GM19035 (cell line): ENCODE measurements at regions not wholly inside any gene's neighbourhood (a gene's known extent, or its start where the extent isn't known, plus 50 kb on each side); places are given as distances from the start of the nearest gene placed in this dataset.
"Not testable (repeated sequence)": the region's sequence is repeated elsewhere in the genome, so short reads cannot be mapped to it uniquely, and the experiment has no call there.

ENCODE experiments used
- ATAC-seq: cut with Tn5 transposase; IDR thresholded peaks from one replicate; pipeline ENCODE4 v1.9.1; 2021; ENCODE audit not compliant: unreplicated experiment

DNA sequence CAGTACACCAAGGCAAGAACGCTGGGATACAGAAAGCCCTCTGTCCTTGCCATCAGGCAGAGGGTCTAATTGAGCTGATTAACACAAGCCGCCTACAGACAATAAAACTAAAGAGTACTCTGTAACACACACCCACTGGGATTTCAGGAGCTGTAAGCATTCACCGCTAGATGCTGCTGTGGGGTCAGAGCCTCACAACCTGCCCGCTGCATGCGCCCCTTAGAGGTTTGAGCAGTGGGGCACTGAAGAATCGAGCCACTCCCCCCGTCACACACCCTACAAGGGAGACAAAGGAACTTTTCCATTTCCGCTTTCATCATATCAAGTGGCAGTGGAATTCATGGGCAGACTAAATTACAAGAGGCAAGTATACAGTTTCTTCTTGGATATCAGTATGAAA is 1080.6 kb downstream of the PCDH17 start:
- ATAC-seq = no peak

DNA sequence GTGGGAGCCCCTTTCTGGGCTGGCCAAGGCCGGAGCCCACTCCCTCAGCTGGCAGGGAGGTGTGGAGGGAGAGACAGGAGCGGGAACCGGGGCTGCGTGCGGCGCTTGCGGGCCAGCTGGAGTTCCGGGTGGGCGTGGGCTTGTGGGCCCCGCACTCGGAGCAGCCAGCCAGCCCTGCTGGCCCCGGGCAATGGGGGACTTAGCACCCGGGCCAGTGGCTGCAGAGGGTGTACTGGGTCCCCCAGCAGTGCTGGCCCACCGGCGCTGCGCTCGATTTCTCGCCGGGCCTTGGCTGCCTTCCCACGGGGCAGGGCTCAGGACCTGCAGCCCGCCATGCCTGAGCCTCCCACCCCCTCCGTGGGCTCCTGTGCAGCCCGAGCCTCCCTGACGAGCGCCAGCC is 1082.5 kb downstream of the PCDH17 start:
- not testable (repeated sequence) for ATAC-seq

DNA sequence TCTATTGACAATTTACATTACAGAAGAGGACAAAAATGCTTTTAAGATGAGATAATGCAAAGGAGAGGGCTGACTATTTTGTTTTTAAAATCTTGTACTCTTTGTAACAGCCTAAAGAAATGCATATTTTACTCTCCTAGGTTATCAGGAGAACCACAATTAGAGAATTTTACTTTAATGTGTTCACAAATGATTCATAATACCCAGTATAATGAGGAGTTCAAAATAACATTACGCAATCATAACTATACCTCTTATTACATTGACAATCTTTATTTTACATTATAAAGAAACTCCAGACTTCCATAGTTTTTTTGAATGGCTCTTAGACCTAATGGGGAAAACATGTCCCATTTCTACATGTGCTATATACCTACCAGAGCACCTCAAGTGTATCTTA is 1089.7 kb downstream of the PCDH17 start:
- ATAC-seq = no peak

DNA sequence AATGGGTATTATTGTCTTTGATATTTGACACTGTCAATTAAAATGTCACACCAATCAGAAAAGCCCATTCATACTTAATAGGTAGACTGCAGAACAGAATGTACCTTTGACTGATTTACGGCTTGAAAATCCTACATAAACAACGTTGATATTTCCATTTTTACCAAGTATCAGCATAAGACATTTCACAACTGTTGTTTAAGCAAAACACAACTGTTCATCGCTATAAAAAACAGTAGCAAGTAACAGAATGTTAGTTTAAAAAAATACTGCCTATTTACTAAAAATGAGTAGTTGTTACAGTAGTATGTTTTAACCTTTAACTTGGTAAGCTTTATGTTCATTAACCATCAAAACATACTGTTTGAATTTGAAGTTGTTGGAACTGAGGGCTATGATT is 1096.6 kb downstream of the PCDH17 start:
- ATAC-seq = no peak

DNA sequence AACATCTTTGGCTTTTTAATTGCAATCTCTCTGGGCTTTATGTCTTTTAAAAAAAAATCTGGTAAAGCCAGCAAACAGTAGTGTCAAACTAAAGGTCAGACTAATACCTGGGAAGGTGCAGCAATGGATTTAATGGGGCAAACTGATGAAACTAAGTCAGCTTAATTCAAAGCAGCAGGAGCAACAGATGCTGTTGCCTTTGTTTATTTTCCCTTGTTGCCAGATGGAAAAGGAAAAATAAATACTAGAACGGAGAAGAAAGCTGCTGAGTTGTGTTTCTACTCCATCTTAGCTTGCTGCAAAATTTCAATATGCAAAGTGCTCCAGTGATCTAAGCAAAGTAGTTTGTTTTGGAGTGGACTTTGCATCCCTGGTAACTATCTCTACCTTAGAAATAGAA is 1097.8 kb downstream of the PCDH17 start:
- ATAC-seq = no peak

DNA sequence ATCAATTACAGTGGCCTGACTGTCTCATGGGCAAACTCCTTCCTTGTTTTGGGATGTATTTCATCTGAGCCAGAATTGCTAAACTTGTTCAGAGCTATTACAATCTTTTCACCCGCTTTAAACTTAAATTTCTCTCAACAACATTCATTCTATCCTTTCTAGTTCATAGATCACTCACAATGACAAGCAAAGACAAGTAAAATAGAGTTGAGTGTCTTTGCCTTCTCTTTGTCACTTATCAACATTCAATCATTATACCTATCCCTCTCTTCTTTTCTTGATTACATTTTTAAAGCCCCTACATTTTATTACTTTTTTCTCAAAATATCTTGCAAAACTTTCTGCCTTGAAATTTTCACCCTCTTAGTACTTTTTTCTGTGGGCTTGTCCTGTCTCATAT is 1113.1 kb downstream of the PCDH17 start:
- ATAC-seq = no peak

DNA sequence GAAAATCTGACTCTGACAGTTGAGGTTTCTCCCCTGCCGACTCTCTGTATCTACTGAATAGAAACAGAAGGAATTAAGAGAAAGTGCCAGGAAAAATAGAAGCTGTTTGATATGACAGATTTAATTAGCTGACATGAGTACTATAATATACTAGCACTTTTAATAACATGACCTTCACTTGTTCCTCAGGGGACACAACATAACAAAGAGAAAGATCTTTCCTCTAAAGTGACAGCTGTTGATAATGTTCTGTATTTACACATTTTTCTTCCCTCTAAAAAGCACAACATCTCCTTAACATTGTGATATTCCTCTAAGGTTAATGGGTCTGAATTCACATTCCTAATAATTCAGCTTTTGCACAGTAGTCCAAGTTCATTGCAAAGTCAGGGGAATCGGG is 1136.0 kb downstream of the PCDH17 start:
- no peak for ATAC-seq

DNA sequence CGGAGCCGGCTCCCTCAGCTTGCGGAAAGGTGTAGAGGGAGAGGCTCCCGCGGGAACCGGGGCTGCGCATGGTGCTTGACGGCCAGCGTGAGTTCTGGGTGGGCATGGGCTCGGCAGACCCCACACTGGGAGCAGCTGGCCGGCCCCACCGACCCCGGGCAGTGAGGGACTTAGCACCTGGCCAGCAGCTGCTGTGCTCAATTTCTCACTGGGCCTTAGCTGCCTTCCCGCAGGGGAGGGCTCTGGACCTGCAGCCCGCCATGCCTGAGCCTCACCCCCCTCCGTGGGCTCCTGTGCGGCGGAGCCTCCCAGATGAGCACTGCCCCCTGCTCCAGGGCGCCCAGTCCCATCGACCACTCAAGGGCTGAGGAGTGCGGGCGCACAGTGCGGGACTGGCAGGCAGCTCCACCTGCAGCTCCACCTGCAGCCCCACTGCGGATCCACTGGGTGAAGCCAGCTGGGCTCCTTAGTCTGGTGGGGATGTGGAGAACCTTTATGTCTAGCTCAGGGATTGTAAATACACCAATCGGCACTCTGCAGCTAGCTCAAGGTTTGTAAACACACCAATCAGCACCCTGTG is 1141.8 kb downstream of the PCDH17 start:
- ATAC-seq = no peak

DNA sequence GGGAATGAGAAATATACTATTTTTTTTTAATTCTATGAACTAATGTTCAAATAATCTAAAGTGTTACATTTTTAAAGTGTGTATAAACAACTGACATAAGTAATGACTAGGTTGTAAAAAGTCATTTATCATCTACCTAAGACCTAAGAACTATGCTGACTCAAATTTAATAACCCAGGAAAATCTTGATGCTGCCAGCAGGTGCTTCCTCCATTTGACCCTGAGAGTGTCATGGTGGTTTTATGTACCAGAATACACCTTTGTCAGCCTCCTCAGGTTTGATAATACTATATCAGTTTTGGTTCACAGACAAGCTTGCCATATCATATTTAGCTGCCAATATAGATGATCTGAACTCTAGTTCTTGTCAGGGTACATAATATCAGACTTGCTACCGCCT is 1151.2 kb downstream of the PCDH17 start:
- no peak for ATAC-seq

DNA sequence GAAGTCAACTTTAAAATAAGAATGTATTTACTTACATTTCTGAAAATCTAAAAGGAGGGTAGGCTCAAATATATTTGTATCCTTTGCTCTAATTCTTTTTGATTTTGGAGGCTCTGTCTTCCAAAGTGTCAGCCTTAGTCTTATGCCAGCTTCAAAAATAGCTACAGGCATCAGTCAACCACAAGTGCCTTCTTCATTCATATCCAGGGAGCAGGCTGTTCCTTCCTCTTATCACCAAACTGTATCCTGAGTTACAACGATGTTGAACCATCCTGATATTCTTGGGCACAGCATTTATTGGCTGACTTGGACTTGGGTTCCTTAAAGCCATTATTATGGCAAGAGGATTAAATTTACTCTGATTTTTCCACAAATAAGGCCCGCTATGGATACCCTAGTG is 1161.3 kb downstream of the PCDH17 start:
- ATAC-seq = no peak

DNA sequence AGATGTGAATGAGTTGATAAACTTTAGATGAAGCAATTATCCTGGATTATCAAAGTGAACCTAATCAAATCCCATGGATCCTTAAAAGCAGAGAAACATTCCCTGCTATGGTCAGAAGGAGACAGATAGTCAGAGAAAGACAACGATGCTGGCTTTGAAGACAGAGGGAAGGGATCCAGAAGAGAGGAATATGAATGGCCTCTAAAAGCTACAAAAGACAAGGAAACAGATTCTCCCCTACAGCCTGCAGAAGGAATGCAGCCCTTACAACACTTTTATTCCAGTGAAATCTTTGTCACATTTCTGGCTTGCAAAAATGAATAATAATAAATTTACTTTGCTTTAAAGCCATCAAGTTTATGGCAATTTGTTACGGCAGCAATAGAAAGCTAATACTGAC is 1164.2 kb downstream of the PCDH17 start:
- ATAC-seq = no peak

DNA sequence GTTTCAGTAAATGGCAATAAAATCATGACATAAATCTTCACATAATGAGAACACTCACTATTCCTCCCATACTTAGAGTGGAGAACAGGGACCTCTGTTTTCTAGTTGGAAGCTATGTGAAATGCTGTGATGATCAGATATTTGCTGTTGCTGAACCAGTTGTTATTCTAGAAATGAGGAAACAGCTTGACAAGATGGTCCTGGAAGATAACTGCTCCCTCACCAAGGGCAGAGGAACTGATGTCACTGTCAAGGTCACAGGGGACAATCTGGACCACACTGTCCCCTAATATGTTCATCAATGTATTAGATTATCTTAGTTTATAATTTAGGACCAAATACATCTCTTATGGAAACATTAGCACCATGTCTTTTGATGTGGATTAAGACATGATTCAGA is 1173.3 kb downstream of the PCDH17 start:
- no peak for ATAC-seq

DNA sequence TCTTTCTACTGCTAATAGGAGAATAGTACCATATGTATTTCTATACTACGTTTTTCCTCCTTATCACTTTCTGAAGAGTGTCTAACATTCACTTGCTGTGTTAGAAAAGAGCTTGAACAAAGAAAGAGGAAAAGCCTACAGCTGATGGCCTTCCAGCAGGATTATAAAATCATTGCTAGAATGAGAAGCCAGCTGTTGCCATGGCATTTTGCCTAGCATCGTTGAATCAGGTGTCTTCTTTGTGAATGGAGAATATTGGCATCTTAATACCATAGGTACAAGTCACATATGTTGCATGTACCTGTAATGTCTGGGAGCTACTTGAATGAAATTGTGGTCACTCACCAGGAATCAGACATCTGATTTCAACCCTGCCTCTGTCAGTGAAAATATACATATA is 1174.9 kb downstream of the PCDH17 start:
- ATAC-seq = no peak

DNA sequence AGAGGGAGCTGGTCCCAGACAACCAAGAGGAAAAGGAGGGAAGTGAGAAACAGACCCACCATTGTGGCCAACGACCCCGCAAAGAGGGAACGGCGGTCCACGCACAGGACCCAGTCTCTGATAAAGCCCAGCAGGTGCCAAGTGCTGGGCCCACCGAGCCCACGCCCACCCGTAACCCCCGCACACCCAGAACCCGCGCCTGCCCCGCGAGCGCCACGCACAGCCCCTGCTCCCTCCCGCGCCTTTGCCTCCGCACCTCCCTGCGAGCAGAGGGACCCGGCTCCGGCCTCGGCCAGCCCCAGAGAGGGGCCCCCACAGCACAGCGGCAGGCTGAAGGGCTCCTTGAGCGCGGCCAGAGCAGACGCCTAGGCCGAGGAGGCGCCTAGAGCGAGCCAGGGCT is 1192.2 kb downstream of the PCDH17 start:
- no peak for ATAC-seq

DNA sequence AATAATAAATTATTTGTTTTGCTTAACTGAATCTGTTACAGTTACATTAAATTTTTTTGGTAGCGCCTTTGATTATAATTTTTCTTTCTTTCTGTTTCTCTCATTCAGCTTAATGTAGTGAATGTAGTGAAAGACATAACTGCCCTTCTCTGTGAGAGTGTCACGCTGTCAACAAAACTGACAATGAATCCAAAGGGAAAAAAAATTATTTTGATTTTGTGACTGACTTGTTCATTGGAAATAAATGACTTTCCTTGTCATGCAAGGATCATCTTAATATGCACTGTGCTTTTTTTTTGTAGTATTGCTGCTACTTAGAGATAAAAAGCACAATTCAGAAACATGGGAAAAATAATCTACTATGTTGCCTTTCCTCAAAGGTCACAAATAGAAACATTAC is 1196.4 kb downstream of the PCDH17 start:
- no peak for ATAC-seq

DNA sequence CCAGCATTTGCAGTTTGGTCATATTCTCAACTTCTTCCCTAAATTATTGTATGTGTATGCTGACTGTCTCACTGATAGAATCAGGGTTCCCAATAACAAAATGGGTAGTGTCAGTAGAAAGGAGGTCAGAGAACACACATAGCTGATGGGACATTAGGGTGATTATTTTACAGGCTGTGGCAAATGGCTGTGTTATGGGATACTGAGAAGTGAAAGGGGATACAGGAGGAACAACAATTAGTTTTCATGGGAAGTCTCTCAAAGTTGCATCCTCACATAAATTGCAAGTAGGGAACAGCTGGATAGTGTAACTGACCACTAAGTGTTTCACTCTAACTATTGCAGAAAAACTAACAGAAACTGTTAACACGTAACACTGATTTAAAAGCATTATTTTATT is 1199.3 kb downstream of the PCDH17 start:
- ATAC-seq = no peak

DNA sequence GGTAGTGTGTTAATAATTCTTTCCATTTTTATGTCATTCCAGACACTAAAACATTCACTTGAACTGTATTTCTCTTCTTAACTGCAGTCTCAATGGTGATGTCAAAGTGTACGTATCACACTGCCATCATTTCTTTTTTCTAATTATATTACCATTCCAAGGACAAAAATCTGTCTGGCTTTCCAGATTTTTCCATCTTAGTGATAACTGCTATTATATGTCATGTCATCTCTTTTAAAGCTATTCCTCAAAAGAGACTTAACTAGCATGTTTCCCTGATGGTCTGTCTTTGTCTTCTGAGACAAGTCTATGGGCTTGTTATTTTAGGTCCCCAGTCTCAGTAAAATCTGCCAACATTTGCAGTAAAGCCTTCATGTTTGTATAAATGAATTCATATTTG is 1207.1 kb downstream of the PCDH17 start:
- no peak for ATAC-seq

DNA sequence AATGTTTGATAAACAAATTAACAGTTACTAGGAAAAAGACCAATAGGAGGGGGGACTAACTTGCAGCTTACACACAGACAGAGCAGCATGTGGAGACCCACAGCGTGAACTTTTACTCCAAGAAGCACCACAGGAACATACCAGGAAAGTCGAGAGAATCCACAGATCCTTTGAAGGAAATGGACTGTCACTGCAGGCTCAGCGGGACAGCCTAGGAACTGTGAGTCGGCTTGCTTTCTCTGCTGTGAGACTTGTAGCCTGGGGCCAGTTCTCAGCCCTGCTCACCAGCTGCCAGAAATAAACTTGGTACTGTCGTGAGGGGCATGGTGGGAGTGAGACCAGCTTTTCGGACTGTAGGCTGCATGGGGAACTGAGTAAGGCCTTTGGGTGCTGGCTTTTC is 1211.5 kb downstream of the PCDH17 start:
- no peak for ATAC-seq

DNA sequence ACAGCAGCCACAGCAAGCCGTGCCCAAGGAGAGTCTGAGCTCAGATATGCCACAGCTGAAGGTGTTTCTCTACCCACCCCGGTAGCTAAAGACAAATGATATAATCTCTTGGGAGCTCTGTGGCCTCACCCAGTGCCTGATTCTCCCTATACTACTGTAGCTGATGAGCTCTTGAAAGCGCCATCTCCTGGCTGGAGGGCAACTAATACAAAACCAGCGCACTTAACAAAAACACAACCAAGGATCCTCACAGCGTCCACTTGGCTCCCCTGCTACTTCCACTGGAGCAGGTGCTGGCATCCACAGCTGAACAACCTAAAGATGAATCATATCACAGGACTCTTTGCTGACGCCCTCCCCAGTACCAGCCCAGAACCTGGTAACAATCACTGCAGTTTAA is 1212.0 kb downstream of the PCDH17 start:
- no peak for ATAC-seq

DNA sequence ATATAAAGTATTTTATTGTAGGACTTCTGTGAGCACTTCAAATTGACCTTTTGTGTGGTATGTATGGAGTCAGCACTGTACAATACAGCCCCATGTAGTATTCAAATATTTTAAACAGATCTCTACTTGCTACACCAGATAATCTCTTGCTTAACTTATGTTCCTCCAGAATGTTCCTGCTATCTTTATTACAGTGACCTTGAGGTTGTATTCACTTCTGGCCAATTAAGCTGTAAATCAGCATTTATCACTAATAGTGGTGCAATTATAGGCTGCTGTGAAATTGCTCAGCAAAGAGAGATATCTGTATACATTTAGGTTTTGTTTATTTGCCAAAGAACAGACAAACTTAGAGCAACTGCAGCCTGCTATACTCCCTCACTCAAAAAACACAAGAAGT is 1218.6 kb downstream of the PCDH17 start:
- no peak for ATAC-seq

DNA sequence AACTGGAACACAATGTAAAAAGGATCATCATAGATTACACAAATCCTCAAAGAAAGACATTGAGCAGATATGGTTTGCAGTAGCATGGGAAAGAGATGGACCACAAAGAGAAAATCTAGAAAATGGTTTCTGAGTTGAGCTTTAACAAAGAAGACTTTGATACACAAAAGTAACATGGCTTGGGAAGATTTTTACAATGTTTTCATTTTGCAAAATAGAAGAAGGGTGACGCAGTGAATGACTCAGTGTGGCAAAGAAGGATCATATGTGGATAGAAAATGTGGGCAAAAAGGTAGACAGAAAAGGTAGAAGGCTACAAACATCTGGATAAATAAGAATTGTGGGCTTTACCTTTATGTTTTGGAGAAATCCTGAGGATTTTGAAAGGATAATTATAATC is 1220.5 kb downstream of the PCDH17 start:
- no peak for ATAC-seq

DNA sequence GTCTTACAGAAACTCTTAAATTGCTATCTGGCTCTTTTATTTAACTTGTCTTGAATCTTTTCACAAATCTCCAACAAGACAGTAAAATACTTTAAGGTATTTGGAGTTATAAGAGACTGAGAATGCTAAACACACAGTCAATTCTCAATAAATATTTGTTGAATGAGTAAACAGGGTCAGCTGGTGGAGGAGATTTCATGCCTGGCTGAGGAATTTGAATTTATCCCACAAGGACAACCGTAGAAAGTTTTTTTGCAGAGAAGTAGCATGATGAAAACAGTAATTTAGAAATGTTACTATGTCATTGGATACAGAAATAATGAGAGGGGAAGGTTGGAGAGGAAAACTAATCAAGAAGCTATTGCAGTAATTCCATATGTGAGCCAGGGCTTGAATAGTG is 1223.7 kb downstream of the PCDH17 start:
- no peak for ATAC-seq

DNA sequence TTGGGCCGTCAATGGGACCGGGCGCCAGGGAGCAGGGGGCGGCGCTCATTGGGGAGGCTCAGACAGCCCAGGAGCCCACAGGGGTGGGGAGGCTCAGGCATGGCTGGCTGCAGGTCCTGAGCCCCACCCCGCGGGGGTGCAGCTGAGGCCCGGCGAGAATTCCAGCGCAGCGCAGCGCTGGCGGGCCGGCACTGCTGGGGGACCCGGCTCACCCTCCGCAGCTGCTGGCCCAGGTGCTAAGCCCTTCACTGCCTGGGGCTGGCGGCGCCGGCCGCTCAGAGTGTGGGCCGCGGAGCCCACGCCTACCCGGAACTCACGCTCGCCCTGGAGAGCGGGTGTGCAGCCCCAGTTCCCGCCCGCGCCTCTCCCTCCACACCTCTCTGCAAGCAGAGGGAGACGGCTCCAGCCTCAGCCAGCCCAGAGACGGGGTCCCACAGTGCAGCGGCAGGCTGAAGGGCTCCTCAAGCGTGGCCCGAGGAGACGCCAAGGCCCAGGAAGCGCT is 1227.4 kb downstream of the PCDH17 start:
- ATAC-seq = no peak

DNA sequence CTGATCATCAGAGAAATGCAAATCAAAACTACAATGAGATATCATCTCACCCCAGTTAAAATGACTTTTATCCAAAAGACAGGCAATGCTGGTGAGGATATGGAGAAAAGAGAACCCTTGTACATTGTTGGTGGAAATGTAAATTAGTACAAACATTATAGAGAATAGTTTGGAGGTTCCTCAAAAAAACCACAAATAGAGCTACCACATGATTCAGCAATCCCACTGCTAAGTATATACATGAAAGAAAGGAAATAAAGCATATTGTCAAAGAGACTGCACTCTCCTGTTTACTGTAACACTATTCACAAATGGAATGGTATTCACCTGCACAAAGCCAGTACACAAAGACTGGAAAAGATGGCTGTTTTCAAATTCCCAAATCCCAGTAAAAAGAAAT is 1233.7 kb downstream of the PCDH17 start:
- ATAC-seq = no peak
